Keratinocyte (primary cell): ENCODE measurements at regions not wholly inside any gene's neighbourhood (a gene's known extent, or its start where the extent isn't known, plus 50 kb on each side); places are given as distances from the start of the nearest gene placed in this dataset.

Source experiments
- DNase-seq: peaks from one replicate; pipeline ENCODE4 v3.0.0-alpha.2; 2011; ENCODE audit warnings: low read depth, missing footprints, low spot score
- FAIRE-seq: peaks from 2 replicates; lab custom pipeline; 2011; peaks lifted over from hg19 to GRCh38; lab: Jason Lieb, UNC
- H2AFZ ChIP-seq: 2 replicates; pipeline ENCODE4 v1.6.0; 2012; ENCODE audit warnings: low read length, control low read depth, inconsistent platforms; ENCODE audit not compliant: control insufficient read depth
- H3K27ac ChIP-seq: 2 replicates; pipeline ENCODE4 v1.5.1; 2011; ENCODE audit warnings: low read length; ENCODE audit not compliant: control insufficient read depth, insufficient read depth
- H3K27me3 ChIP-seq: 3 replicates; pipeline ENCODE4 v1.6.0; 2011; ENCODE audit warnings: low read length; ENCODE audit not compliant: control insufficient read depth, insufficient read depth; ENCODE audit errors: extremely low read depth
- H3K36me3 ChIP-seq, 2 experiments: 2 replicates in 1 of 2; 3 replicates in 1 of 2; pipeline ENCODE4 v1.5.1; 2011; ENCODE audit warnings: low read length in 2 of 2, mild to moderate bottlenecking in 1 of 2; ENCODE audit not compliant: control insufficient read depth in 2 of 2, insufficient read depth in 2 of 2; ENCODE audit errors: extremely low read depth in 1 of 2
- H3K4me1 ChIP-seq: 3 replicates; pipeline ENCODE4 v1.5.1; 2011; ENCODE audit warnings: low read length; ENCODE audit not compliant: control insufficient read depth, insufficient read depth; ENCODE audit errors: extremely low read depth
- H3K4me2 ChIP-seq: 3 replicates; pipeline ENCODE4 v1.6.0; 2011; ENCODE audit warnings: low read depth, low read length; ENCODE audit not compliant: control insufficient read depth, insufficient read depth; ENCODE audit errors: extremely low read depth
- H3K4me3 ChIP-seq, 3 experiments: fragments of 200-600 bp in 1 of 3; sonication (generic) in 1 of 3; 2 replicates in 2 of 3; 3 replicates in 1 of 3; pipeline ENCODE4 v1.5.1; 2011 to 2016; ENCODE audit warnings: low read length in 3 of 3, mild to moderate bottlenecking in 3 of 3, control low read depth in 2 of 3, inconsistent platforms in 1 of 3, low read depth in 1 of 3, mixed read lengths in 1 of 3, mixed run types in 1 of 3, moderate library complexity in 1 of 3; ENCODE audit not compliant: control insufficient read depth in 2 of 3, insufficient read depth in 2 of 3; ENCODE audit errors: extremely low read depth in 1 of 3
- H3K79me2 ChIP-seq: 2 replicates; pipeline ENCODE4 v1.6.0; 2012; ENCODE audit warnings: low read length; ENCODE audit not compliant: control insufficient read depth, insufficient read depth
- H3K9ac ChIP-seq: 3 replicates; pipeline ENCODE4 v1.6.0; 2011; ENCODE audit warnings: low read length; ENCODE audit not compliant: control insufficient read depth, insufficient read depth; ENCODE audit errors: extremely low read depth
- H3K9me1 ChIP-seq: 3 replicates; pipeline ENCODE4 v1.6.0; 2011; ENCODE audit warnings: low read length; ENCODE audit not compliant: control insufficient read depth, insufficient read depth; ENCODE audit errors: extremely low read depth
- H3K9me3 ChIP-seq: 2 replicates; pipeline ENCODE4 v1.5.1; 2012; ENCODE audit warnings: low read depth, low read length; ENCODE audit not compliant: control insufficient read depth
- H4K20me1 ChIP-seq: 3 replicates; pipeline ENCODE4 v1.6.0; 2011; ENCODE audit warnings: low read length; ENCODE audit not compliant: control insufficient read depth, insufficient read depth; ENCODE audit errors: extremely low read depth
- CTCF ChIP-seq, 3 experiments: IDR thresholded peaks in 1 of 3; conservative IDR thresholded peaks in 1 of 3; optimal IDR thresholded peaks in 1 of 3; 2 replicates in 2 of 3; 3 replicates in 1 of 3; pipeline versions ENCODE3 to v1.5.1; 2011; ENCODE audit warnings: low read length in 3 of 3, mild to moderate bottlenecking in 3 of 3, moderate library complexity in 2 of 3, control low read depth in 1 of 3, inconsistent platforms in 1 of 3; ENCODE audit not compliant: insufficient read depth in 2 of 3; ENCODE audit errors: extremely low read depth in 1 of 3
- EZH2 ChIP-seq: IDR thresholded peaks from one replicate; pipeline ENCODE4 v1.6.1; 2012; ENCODE audit warnings: inconsistent platforms, mild to moderate bottlenecking, low read length, moderate library complexity
- dilution Hi-C: fragments of 300-500 bp; cut with MboI; formaldehyde crosslinking; loops from one replicate; pipeline ENCODE4 v1.7.0; 2020; ENCODE audit warnings: low sequenced_read_pairs; ENCODE audit not compliant: extremely low pct_ligation_motif_present

GRCh38 chr18:24801001-24801400 lies 340.6 kb downstream of the HRH4 start:
- H2AFZ ChIP-seq, result no peak overlapping the region
- H3K36me3 ChIP-seq, result no peaks in the 10 kb centered on the region
- H3K79me2 ChIP-seq, result no peaks in the 10 kb centered on the region
- H3K9me3 ChIP-seq, result no peaks in the 10 kb centered on the region
- TF ChIP-seq CTCF (optimal IDR thresholded peaks at IDR 0.05 in 1 of 3, IDR thresholded peaks at IDR 0.05 in 1 of 3, conservative IDR thresholded peaks at IDR 0.05 in 1 of 3; ENCODE audit: extremely low read depth in 1 of 3, insufficient read depth in 2 of 3, low read length in 3 of 3), result no peak
- no peak for TF ChIP-seq EZH2
- H3K9me1 ChIP-seq, result no peaks in the 10 kb centered on the region
- H3K9ac ChIP-seq, result no peak overlapping the region
- H3K4me1 ChIP-seq, result no peaks in the 10 kb centered on the region
- dilution Hi-C loops, result no loop called here
- no peak for FAIRE-seq
- no peaks in the 10 kb centered on the region for H4K20me1 ChIP-seq
- no peaks in the 10 kb centered on the region for H3K27me3 ChIP-seq
- DNase-seq, result no peak
- no peak overlapping the region for H3K27ac ChIP-seq
- H3K4me3 ChIP-seq, result no peak overlapping the region
- H3K4me2 ChIP-seq, result no peak overlapping the region

DNA sequence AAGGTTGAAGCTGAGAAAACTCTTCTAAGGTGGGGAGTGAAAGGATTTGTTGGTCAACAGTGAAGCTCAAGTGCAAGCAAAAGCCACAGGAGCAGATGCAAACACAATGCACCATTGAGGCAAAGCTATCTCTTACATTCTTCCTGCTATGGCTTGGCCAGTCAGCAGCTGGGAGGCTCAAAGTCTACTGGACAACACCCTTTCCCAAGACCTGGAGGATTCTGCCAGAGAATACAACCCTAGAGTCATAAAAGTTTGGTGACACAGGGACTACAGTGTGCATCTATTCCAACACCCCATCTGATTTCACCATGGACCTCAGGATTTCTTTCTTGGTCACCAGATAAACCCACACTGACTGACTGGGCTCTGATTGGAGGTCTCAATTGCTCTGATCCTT lies 342.0 kb downstream of the HRH4 start:
- no peaks in the 10 kb centered on the region for H4K20me1 ChIP-seq
- H2AFZ ChIP-seq, result no peak overlapping the region
- no peak for FAIRE-seq
- no peaks in the 10 kb centered on the region for H3K9me3 ChIP-seq
- H3K27me3 ChIP-seq, result no peaks in the 10 kb centered on the region
- H3K9ac ChIP-seq, result no peak overlapping the region
- dilution Hi-C loops, result no loop called here
- H3K36me3 ChIP-seq, result no peaks in the 10 kb centered on the region
- H3K4me2 ChIP-seq, result no peak overlapping the region
- H3K27ac ChIP-seq, result no peak overlapping the region
- H3K4me3 ChIP-seq, result no peak overlapping the region
- no peaks in the 10 kb centered on the region for H3K4me1 ChIP-seq
- TF ChIP-seq CTCF (optimal IDR thresholded peaks at IDR 0.05 in 1 of 3, IDR thresholded peaks at IDR 0.05 in 1 of 3, conservative IDR thresholded peaks at IDR 0.05 in 1 of 3; ENCODE audit: extremely low read depth in 1 of 3, insufficient read depth in 2 of 3, low read length in 3 of 3), result no peak
- TF ChIP-seq EZH2, result no peak
- H3K9me1 ChIP-seq, result no peaks in the 10 kb centered on the region
- no peak for DNase-seq
- no peaks in the 10 kb centered on the region for H3K79me2 ChIP-seq
